VCaP (cell line): ENCODE measurements at regions not wholly inside any gene's neighbourhood (a gene's known extent, or its start where the extent isn't known, plus 50 kb on each side); places are given as distances from the start of the nearest gene placed in this dataset.
"Not testable (repeated sequence)": the region's sequence is repeated elsewhere in the genome, so short reads cannot be mapped to it uniquely, and the experiment has no call there.

Experiments used
- H3K27ac ChIP-seq: fragments of 450-650 bp; 2 replicates; pipeline ENCODE4 v1.5.1; 2017
- CTCF ChIP-seq: fragments of 450-650 bp; conservative IDR thresholded peaks from 2 replicates; pipeline ENCODE4 v1.5.1; 2017; ENCODE audit warnings: mild to moderate bottlenecking, moderate library complexity

- not testable (repeated sequence) for H3K27ac ChIP-seq
Observed at GRCh38 chr2:85969367-85969766, 80.6 kb upstream of the ST3GAL5 start.

- H3K27ac ChIP-seq: not testable (repeated sequence)
Observed at GRCh38 chr2:85965770-85966169, 77.0 kb upstream of the ST3GAL5 start.

- not testable (repeated sequence) for H3K27ac ChIP-seq
Observed at GRCh38 chr2:85963747-85964418, 75.1 kb upstream of the ST3GAL5 start.

GRCh38 chr2:85963068-85963467 lies 74.3 kb upstream of the ST3GAL5 start:
- no peak for TF ChIP-seq CTCF
- H3K27ac ChIP-seq: no peak overlapping the region

- TF ChIP-seq CTCF: no peak
- no peak overlapping the region for H3K27ac ChIP-seq
Observed at GRCh38 chr2:85961754-85962153, 73.0 kb upstream of the ST3GAL5 start.

- H3K27ac ChIP-seq: no peak overlapping the region
- TF ChIP-seq CTCF: no peak
Observed at GRCh38 chr2:85961053-85961452, 72.3 kb upstream of the ST3GAL5 start.

- no peak overlapping the region for H3K27ac ChIP-seq
- no peak for TF ChIP-seq CTCF
Observed at GRCh38 chr2:85959826-85960225, 71.0 kb upstream of the ST3GAL5 start.

- TF ChIP-seq CTCF: no peak
Observed at GRCh38 chr2:85959185-85959584, 70.4 kb upstream of the ST3GAL5 start.

GRCh38 chr2:85958731-85959130 lies 69.9 kb upstream of the ST3GAL5 start:
- no peak for TF ChIP-seq CTCF

More at GRCh38 chr2:85959185-85959584, 70.4 kb upstream of the ST3GAL5 start:
- H3K27ac ChIP-seq: no peak overlapping the region

More at GRCh38 chr2:85958731-85959130, 69.9 kb upstream of the ST3GAL5 start:
- no peak overlapping the region for H3K27ac ChIP-seq
